DMS79 (cell line): ENCODE measurements at regions not wholly inside any gene's neighbourhood (a gene's known extent, or its start where the extent isn't known, plus 50 kb on each side); places are given as distances from the start of the nearest gene placed in this dataset.
"Not testable (repeated sequence)": the region's sequence is repeated elsewhere in the genome, so short reads cannot be mapped to it uniquely, and the experiment has no call there.

Source experiments
- DNase-seq: peaks from one replicate; lab custom pipeline; 2025; lab: John Stamatoyannopoulos, UW

DNA sequence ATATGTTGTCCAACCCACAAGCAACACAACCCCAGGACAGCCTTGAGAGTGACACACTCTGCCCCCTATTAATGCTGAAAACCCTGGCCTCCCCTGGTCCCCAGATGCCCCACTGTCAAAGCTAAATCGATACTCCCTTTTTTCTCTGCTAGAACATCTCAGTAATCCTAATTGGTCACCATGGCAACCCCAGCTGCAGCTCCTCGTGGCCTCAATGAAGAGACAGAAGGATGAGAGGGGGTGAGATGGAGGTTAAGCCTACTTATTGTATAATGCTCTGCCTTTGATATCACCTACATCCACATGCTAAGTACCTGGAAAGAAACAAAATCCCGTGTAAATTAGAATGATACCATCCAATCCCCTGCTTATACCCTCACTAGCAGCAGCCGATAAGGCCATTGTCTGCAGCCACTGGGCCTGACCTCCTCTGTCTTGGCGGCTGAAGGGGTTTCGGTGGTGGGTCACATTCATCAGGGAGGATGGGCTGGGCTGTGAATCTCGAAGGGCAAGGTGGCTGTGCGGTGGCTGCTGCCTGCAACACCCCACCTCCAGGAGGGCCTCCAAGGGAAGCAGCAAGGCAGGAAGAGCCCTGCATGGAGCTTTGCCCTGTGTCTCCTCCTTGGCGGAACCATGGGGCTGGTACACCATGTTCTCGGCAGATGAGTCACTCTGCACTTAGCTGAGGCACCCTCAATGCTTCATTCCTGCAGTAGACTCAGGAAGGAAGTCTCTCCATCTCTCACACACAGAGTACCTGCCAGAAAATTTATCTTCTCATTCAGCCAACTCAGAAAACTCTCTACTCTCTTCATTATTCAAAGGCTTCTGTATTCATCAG, 399.5 kb downstream of the BUD13 start:
- DNase-seq, result no peak

DNA sequence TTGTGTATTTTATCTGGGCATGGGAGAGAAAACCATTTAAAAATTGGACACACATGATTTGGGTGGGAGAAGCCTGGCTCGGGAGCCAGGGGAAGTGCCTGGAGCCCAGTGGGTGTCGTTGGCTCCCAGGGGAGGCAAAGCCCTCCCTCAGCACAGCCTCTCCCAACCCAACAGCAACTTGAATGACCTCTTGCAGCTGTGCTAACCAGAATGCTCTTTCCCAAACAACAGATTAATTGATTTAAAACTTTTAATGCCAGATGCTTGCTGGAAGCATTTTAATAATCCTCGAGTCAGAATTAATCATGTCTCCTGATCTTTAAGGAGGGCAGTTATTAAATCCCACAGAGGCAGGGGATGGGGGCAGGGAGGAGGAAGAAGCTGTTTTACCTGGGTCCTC, 401.6 kb downstream of the BUD13 start:
- no peak for DNase-seq

DNA sequence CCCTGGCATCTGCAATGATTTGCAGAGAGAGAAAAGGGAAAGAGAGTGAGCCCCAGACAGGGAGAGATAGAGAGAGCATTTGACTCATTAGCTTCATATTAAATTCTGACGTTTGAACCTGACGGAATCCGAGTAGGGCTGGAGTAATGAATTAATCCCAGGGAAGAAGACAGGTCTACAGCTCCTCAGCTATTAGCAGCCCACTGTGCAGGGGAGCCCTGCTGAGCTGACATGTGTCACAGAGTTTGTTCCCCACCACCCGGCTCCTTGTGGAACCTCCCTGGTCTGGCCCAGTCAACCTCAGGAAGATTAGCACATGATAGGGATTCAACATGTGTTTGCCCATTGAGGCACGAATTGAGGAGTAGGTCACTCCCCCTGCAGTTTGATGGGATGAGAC, 404.0 kb downstream of the BUD13 start:
- no peak for DNase-seq

DNA sequence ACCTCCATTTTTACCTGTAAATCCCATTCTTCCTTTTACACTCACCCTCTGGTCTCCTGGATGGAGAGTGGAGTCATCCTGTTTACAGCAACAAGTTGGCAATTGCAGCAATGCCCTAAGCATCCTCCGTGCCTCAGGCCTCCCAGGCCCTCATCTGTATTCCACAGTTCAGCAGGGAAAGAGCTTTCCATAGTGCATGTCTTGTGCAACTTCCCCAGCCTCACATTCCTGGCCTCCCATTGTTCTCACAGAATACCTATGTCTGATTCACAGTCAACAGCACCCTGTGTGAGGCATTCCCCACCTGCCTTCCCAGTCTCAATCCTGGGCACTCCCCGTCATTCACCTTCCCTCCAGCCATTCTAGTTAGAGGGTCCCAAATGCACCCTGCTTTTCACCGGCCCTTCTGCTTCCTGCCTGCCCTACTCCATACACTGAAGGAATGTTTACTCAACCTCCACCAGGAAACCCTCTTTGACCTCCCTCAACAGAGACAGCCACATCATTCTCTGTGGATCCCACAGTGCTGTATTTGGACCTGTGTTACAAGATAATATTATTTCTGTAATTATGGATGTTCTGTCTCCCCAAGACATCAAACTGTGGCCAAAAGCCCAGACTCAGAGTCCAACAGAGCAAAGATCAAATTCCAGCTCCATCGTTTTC, 405.7 kb downstream of the BUD13 start:
- no peak for DNase-seq

DNA sequence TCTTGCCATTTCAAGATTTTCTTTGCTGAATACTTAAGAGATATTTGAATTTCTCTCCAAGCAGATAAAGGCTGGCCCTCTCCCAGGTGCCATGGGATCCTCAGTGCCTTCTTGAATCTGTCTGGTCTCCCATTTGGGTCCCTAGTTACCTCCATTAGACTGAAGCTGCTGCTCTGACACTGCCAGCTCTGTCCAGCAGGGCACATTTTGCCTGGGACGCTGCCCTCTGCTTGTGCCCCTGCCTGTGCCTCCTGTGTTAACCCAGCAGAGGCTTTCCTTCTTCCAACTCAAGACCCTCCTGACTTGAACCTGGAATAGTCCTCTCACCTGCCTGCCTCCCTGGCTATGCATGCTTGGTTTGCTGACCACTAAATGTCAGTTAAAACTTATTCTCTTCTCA, 406.3 kb downstream of the BUD13 start:
- no peak for DNase-seq

DNA sequence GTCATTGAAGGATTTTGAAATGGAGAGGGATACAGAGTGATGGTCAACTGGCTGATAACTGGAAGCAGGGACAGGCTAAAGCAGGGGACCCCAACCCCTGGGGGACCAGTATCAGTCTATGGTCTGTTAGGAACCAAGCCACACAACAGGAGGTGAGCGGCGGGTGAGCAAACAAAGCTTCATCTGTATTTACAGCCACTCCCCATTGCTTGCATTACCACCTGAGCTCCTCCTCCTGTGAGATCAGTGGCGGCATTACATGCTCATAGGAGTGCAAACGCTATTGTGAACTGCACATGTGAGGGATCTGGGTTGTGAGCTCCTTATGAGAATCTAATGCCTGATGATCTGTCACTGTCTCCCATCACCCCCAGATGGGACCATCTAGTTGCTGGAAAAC, 407.9 kb downstream of the BUD13 start:
- DNase-seq, result not testable (repeated sequence)

DNA sequence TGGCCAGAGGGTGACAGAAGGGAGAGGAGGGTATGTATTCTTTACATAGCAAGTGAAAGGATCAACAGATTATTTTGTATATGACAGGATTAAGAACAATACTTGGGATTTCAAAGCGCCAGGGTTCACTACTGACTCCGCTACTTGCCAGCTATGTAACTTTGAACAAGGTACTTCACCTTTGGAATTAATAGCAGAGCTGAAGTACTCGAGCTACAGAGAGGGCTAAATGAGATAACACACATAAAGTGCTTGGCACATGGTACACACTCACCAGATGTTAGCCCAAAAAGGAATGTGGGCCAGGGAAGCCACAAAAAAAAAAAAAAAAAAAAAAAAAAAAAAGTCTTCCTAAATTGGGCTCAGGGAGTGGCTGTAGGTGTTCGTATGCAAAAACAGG, 408.4 kb downstream of the BUD13 start:
- peak; percentile 63 for DNase-seq

DNA sequence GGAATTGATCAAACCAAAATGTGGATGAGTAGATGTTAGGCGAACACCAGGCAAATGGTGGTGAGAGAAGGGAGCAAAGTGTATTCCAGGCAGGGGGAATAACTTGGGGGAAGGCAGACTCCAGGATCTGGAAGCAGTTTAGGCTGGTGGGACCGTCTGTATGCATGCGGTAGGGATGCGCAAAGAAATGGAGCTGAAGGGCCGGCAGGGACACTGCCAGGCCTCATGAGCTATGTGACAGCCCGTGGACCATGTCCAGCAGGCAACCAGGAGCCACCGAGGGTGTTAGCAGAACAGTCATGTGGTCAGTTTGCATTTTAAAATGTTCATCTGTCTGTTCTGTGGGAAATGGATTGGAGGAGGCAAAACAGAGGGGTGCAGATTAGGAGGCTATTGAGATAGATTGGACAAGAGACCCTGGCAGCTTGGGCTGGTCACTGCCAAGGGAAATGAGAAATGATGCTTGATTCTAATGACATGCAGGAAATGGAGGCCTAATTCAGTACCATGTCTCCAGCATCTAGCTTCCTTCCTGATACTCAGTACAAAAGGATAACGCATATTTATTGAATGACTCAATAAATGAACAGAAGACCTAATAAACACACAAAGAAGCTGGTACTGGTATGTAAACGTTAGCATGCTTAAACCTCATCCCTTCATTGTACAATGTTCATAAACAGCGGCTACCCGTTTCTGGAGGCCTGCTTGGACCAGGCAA, 412.4 kb downstream of the BUD13 start:
- no peak for DNase-seq

DNA sequence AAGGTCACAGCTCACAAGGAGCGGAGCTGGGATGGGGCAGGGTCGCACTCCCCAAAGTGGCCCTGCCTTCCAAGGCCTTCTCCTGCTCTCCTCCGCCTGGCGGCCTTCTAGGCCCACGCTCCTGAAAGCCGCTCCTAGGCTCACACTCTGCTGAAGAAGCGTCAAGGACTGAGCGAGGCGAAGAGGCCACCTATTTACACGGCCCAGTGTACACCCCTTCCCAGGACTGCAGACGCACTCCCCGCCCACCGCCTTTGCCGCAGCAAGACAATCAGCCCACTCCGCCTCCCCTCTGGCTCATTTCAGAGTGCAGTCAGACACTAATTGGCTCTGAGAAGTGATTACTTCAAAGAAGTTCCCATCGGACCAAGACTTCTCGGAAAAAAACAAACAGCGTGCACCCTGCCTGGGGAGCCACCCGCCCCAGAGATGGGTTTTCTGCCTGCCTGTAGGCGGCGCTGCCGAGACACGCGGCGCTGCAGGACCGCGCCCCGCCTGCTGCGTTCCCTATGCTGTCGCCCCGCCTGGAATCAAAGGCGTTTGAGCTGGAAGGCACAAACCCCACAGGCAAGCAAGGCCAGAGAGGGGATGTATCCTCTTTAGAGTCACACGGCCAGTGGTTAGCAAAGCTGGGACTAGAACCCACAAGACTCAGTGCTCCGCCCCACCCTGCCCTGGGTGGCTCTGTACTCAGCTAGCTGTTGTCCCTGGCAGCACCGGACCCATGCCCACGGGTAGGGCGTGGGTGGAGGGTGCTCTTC, 414.8 kb downstream of the BUD13 start:
- DNase-seq, result no peak

DNA sequence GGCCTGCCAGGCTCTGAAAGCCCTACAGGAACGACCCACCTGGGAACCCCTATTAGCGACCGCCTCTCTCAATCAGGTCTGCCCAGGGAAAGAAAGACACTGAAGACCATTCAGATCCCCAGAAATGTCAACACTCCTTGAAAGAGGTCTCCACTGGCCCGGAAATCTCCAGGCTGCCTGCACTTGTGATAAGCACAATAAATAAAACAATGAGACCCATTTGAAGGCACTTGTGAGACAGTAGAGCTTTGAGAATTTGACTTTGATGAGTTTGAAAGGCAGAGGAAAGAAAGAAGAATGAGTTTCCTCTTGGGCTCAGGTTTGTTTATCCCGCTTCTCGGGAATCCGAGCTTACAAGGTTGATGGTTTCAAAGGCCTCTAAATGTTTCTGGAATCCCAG, 416.3 kb downstream of the BUD13 start:
- peak; percentile 81 for DNase-seq

DNA sequence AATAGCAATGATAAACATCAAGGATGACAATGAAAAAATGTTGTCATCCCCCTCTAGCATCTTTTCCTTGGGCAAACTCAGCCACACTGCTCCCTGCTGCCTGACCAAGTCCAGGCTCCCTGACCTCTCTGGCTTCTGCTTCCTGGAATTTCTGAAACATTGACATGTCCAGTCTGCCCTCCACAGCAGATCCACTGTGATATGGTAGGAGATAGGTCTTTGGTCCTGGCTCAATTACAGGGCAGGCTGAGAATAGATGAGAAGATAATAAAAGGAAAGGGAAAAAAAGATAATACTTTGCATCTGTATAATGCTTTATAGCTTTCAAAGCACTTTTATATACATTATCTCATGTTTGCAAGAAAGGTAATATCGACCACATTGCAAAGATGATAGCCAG, 417.7 kb downstream of the BUD13 start:
- DNase-seq, result no peak

DNA sequence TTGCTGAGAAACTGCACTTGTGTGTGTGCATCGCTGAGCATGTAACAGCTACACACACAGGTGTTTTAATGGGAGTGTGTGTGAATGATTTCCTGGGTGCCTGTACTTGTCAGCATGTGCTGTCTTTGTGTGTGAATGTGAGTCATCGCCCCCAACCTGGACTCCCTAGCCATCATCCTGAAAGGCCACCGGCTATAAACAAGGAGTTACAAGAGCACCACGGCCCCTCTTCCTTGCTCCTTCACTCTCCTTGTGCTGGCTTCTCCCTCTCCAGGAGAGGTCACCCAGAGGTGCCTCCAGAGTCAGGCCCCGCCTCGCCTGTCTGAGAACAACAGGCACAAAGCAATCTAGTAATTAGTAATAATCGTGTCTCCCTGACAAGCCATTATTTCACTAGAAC, 419.2 kb downstream of the BUD13 start:
- DNase-seq, result peak; percentile 31

DNA sequence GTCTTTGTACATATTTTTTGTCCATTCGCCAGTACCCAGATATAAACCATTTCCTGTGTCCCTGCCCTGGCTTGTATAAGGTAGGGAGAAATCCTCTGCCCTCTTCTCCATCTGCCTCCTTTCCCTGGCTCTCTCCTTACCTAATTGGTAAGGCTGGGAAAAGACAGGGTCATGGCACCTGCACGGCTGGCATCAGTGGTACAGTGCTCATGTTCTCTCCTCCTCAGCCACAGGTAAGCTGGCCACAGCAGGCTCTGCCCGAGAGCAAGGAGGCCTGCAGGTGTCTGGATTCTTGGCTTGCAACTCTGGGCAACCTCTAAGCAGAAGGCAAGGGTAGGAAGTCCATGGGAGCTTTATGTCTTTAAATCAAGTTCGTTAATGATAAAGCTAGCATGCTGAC, 419.9 kb downstream of the BUD13 start:
- no peak for DNase-seq

DNA sequence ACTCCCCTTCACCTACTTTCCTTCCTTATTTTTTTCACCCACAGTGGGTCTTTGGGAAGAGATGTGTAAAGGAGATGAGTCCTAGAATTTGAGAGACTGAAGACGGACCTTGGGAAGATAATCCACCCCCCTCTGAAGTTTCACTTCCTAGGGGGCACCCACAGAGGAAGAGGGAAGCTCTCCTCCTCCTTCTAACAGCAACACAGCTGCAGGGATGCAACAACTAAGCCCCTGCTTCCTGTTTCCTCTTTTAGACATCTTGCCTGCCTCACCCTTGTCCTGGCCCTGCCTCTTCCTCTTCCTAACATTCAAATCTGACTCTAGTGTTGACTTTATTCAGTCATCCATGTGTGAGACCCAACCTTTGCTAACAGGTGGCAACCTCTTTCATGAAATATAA, 424.6 kb downstream of the BUD13 start:
- DNase-seq, result no peak

DNA sequence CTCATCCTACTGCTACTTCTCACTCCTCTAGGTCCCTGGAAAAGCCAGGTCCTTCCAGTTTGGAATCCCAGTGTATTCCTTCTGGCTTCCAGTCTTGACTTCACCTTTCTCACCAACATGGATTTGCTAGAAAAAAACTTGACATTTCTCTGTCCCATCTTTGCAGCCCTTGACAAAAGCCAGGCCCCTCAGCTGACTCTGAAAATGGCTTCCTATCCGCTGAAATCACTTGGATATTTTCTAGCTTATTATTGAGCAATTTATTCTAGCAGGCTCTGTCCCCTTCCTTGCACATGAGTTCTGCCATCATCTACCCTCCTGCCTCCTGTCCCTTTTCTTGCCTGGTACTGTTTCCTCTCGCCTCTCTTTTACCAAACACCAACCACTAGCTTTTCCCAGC, 427.2 kb downstream of the BUD13 start:
- DNase-seq, result no peak

DNA sequence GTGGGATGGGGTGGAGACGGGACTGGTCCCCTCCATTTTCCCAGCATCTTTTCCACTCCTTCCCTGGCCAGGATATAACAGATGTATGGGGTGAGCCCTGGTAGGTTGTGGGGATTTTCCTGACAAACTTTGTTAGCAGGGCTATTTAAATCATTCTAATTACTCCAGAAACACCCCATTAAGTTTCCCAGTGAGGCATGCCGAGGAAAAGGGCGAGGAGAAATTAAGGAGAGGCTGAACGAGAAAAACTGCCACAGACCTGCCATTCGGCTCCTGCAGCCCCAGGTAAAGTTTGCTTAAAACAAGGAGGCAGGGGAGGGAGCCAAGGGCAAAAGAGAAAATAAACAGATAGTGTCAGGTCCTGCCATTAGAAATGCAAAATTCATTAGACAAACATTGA, 428.2 kb downstream of the BUD13 start:
- DNase-seq, result no peak

DNA sequence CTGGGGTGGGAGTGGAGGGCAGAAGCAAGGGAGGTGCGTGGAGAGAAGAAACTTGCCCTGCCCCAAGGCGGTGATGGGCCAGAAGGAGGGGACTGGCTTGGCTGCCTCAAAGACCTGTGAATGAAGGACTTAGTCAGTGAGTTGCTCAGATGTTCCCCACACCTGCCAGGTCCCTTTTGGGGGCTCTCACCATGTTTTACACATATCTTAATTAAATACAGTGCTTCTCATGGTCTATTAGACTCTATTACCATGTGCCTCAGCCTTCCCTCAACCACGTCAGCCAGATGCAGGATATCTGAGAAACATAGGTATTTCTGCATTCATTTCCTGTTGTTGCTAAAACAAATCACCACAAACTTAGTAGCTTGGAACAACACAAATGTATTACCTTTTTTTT, 429.5 kb downstream of the BUD13 start:
- no peak for DNase-seq

DNA sequence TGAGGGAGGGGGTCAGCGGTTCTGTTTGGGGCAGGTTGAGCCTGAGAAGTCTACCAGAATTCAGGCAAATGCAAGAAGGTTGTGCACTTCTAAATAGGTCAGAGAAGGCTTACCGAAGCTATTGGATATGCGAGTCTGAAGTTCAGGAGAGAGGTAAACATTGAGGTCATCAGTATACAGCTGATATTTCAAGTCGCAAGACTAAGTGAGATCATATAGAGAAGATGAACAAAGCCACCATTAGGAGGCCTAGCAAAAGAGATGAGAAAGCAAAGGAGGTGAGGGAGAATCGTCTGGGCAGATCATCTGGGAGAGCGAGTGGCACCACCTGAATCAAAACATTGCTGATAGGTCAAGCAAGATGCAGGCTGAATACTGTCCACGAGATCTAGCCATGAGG, 430.6 kb downstream of the BUD13 start:
- no peak for DNase-seq

DNA sequence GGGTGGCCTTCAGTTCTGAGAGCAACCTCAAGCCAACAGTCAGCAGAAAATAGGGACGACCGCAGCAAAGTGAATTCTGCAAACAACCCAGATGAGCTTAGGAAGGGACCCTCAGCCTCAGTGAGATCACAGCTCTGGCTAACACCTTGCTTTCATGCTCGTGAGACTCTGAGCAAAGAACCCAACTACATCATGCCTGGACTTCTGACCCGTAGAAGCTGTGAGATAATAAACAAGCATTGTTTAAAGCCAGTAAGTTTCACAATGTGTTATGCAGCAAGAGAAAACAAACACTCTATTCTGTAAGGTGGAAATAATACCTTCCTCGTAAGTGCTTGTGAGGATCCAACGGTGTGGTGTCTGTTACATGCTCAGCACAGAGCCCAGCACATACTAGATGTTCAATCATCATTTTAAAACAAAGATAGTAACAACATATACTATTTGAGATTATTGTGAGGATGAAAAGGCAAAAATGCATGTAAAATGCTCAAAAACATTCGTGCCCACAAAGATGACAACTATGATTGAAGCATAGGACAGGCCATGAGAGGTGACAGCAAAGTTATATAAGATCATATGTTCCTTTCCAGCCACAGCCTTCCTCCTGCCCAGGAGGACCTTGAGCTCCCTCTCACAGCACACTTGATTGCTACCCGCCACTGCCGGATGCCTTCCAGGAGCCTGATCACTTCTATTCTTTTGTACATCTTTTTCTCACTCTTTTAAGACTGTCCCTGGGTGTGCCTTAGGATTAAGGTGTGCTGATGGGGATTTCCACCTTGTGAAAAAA, 433.3 kb downstream of the BUD13 start:
- DNase-seq, result no peak

DNA sequence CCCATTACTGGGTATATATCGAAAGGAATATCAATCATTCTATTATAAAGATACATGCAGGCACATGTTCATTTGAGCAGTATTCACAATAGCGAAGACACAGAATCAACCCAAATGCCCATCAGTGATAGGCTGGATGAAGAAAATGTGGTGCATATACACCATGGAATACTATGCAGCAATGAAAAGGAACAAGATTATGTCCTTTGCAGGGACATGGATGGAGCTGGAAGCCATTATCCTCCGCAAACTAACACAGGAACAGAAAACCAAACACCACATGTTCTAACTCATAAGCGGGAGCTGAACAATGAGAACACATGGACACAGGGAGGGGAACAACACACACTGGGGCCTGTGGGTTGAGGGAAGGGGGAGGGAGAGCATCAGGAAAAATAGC, 434.3 kb downstream of the BUD13 start:
- not testable (repeated sequence) for DNase-seq

DNA sequence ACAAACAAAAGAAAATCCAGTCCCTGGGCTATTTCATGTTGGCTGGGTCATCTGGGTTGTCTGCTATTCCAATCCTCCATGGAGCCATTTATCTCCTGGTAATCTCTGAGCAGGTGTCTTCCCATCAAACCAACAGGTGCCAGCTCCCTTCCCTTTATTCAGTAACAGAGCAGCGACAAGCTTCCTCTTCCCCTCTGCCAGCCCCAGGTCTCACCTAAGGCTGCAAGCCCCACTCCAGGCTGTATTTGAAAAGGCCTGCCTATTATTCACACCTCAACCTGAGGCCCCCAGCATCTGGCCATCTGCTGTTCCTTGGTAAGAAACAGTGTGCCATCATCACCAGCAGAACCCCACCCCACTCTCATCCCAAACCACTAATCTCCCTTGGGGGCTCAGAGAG, 436.2 kb downstream of the BUD13 start:
- DNase-seq, result no peak

DNA sequence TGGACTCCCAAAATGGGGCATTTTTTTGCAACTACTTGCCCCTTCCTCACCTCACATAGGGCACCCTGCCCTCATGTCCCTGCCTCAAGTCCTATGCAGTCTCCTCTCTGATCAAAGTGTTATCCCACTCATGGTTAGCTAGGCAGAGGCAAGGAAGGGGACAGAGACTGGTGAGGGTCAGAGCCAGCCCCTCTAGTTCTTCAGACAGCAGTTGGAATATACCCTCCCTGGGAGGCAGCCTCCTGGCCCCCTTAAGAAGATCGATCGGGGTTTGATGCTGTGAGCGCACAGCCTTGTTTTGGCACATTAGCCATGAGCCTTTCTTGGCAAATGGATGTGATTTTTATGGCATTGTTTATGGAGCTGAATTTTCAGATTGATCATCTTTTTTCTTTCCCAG, 436.9 kb downstream of the BUD13 start:
- DNase-seq, result no peak
